Dedifferentiated amniotic fluid mesenchymal stem cell (primary cell): ENCODE measurements at regions not wholly inside any gene's neighbourhood (a gene's known extent, or its start where the extent isn't known, plus 50 kb on each side); places are given as distances from the start of the nearest gene placed in this dataset.

Source experiments
- DNase-seq: peaks from one replicate; pipeline ENCODE4 v3.0.0-alpha.2; 2016; ENCODE audit errors: extremely low spot score

GRCh38 chr20:52820641-52821292, 151.4 kb upstream of the TSHZ2 start:
- DNase-seq = no peak

- no peak for DNase-seq
Measured at GRCh38 chr20:52818491-52818890, 153.7 kb upstream of the TSHZ2 start.

GRCh38 chr20:52817981-52818380, 154.2 kb upstream of the TSHZ2 start:
- DNase-seq = no peak

GRCh38 chr20:52817511-52817910, 154.6 kb upstream of the TSHZ2 start:
- DNase-seq = no peak

GRCh38 chr20:52814371-52814770, 157.8 kb upstream of the TSHZ2 start:
- no peak for DNase-seq

- DNase-seq = no peak
Measured at GRCh38 chr20:52812231-52812847, 159.8 kb upstream of the TSHZ2 start.

GRCh38 chr20:52809003-52809402, 163.2 kb upstream of the TSHZ2 start:
- no peak for DNase-seq

GRCh38 chr20:52806918-52807317, 165.2 kb upstream of the TSHZ2 start:
- no peak for DNase-seq

GRCh38 chr20:52805843-52806242, 166.3 kb upstream of the TSHZ2 start:
- no peak for DNase-seq

- no peak for DNase-seq
Measured at GRCh38 chr20:52805296-52805571, 166.9 kb upstream of the TSHZ2 start.

- DNase-seq = no peak
Measured at GRCh38 chr20:52804497-52805295, 167.5 kb upstream of the TSHZ2 start.

- DNase-seq = no peak
Measured at GRCh38 chr20:52801628-52802006, 170.5 kb upstream of the TSHZ2 start.

GRCh38 chr20:52800734-52801627, 171.2 kb upstream of the TSHZ2 start:
- no peak for DNase-seq

GRCh38 chr20:52799130-52799529, 173.0 kb upstream of the TSHZ2 start:
- DNase-seq = no peak

- no peak for DNase-seq
Measured at GRCh38 chr20:52798124-52798523, 174.0 kb upstream of the TSHZ2 start.

GRCh38 chr20:52794853-52795252, 177.3 kb upstream of the TSHZ2 start:
- no peak for DNase-seq

- no peak for DNase-seq
Measured at GRCh38 chr20:52793339-52793963, 178.7 kb upstream of the TSHZ2 start.

GRCh38 chr20:52791091-52791490, 181.1 kb upstream of the TSHZ2 start:
- DNase-seq = no peak

GRCh38 chr20:52789716-52790115, 182.4 kb upstream of the TSHZ2 start:
- DNase-seq = no peak

GRCh38 chr20:52787962-52788361, 184.2 kb upstream of the TSHZ2 start:
- no peak for DNase-seq

- DNase-seq = no peak
Measured at GRCh38 chr20:52787216-52787615, 184.9 kb upstream of the TSHZ2 start.

- DNase-seq = no peak
Measured at GRCh38 chr20:52785679-52786078, 186.5 kb upstream of the TSHZ2 start.
